ENCODE measurements at regions not wholly inside any gene's neighbourhood (a gene's known extent, or its start where the extent isn't known, plus 50 kb on each side); places are given as distances from the start of the nearest gene placed in this dataset.

DNA sequence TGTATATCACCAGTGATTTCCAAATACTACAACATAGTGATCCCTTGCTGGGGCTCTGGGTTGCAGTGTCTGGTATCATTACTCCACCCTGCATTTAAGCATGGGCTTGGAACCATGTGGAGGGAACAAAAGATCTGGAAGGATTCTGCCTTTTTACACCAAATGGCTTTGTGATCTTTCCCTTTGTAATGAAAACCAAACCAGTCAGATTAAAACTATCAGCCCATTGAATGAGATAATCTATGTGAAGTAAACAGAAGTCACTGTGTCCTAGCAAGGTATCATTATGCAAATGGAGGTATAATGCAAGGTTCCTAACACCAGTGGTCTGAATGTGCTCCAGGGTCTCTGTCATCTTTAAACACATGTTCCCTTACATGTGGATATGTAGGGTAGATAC, 474.7 kb upstream of the TNP1 start (continued):
- TF ChIP-seq, protein P1, sequence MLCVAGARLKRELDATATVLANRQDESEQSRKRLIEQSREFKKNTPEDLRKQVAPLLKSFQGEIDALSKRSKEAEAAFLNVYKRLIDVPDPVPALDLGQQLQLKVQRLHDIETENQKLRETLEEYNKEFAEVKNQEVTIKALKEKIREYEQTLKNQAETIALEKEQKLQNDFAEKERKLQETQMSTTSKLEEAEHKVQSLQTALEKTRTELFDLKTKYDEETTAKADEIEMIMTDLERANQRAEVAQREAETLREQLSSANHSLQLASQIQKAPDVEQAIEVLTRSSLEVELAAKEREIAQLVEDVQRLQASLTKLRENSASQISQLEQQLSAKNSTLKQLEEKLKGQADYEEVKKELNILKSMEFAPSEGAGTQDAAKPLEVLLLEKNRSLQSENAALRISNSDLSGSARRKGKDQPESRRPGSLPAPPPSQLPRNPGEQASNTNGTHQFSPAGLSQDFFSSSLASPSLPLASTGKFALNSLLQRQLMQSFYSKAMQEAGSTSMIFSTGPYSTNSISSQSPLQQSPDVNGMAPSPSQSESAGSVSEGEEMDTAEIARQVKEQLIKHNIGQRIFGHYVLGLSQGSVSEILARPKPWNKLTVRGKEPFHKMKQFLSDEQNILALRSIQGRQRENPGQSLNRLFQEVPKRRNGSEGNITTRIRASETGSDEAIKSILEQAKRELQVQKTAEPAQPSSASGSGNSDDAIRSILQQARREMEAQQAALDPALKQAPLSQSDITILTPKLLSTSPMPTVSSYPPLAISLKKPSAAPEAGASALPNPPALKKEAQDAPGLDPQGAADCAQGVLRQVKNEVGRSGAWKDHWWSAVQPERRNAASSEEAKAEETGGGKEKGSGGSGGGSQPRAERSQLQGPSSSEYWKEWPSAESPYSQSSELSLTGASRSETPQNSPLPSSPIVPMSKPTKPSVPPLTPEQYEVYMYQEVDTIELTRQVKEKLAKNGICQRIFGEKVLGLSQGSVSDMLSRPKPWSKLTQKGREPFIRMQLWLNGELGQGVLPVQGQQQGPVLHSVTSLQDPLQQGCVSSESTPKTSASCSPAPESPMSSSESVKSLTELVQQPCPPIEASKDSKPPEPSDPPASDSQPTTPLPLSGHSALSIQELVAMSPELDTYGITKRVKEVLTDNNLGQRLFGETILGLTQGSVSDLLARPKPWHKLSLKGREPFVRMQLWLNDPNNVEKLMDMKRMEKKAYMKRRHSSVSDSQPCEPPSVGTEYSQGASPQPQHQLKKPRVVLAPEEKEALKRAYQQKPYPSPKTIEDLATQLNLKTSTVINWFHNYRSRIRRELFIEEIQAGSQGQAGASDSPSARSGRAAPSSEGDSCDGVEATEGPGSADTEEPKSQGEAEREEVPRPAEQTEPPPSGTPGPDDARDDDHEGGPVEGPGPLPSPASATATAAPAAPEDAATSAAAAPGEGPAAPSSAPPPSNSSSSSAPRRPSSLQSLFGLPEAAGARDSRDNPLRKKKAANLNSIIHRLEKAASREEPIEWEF (IDR thresholded peaks at IDR 0.05; ENCODE audit: insufficient replicate concordance, low read depth, low read length), result no peak
- TF ChIP-seq, protein P2, sequence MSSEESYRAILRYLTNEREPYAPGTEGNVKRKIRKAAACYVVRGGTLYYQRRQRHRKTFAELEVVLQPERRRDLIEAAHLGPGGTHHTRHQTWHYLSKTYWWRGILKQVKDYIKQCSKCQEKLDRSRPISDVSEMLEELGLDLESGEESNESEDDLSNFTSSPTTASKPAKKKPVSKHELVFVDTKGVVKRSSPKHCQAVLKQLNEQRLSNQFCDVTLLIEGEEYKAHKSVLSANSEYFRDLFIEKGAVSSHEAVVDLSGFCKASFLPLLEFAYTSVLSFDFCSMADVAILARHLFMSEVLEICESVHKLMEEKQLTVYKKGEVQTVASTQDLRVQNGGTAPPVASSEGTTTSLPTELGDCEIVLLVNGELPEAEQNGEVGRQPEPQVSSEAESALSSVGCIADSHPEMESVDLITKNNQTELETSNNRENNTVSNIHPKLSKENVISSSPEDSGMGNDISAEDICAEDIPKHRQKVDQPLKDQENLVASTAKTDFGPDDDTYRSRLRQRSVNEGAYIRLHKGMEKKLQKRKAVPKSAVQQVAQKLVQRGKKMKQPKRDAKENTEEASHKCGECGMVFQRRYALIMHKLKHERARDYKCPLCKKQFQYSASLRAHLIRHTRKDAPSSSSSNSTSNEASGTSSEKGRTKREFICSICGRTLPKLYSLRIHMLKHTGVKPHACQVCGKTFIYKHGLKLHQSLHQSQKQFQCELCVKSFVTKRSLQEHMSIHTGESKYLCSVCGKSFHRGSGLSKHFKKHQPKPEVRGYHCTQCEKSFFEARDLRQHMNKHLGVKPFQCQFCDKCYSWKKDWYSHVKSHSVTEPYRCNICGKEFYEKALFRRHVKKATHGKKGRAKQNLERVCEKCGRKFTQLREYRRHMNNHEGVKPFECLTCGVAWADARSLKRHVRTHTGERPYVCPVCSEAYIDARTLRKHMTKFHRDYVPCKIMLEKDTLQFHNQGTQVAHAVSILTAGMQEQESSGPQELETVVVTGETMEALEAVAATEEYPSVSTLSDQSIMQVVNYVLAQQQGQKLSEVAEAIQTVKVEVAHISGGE (CRISPR knock-in tag; IDR thresholded peaks at IDR 0.05), result no peak
- TF ChIP-seq, protein P3, sequence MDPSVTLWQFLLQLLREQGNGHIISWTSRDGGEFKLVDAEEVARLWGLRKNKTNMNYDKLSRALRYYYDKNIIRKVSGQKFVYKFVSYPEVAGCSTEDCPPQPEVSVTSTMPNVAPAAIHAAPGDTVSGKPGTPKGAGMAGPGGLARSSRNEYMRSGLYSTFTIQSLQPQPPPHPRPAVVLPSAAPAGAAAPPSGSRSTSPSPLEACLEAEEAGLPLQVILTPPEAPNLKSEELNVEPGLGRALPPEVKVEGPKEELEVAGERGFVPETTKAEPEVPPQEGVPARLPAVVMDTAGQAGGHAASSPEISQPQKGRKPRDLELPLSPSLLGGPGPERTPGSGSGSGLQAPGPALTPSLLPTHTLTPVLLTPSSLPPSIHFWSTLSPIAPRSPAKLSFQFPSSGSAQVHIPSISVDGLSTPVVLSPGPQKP (IDR thresholded peaks at IDR 0.05; ENCODE audit: low read depth, low read length), result no peak
- TF ChIP-seq, protein P4, sequence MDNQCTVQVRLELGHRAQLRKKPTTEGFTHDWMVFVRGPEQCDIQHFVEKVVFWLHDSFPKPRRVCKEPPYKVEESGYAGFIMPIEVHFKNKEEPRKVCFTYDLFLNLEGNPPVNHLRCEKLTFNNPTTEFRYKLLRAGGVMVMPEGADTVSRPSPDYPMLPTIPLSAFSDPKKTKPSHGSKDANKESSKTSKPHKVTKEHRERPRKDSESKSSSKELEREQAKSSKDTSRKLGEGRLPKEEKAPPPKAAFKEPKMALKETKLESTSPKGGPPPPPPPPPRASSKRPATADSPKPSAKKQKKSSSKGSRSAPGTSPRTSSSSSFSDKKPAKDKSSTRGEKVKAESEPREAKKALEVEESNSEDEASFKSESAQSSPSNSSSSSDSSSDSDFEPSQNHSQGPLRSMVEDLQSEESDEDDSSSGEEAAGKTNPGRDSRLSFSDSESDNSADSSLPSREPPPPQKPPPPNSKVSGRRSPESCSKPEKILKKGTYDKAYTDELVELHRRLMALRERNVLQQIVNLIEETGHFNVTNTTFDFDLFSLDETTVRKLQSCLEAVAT (IDR thresholded peaks at IDR 0.05), result no peak
- TF ChIP-seq, protein P5, sequence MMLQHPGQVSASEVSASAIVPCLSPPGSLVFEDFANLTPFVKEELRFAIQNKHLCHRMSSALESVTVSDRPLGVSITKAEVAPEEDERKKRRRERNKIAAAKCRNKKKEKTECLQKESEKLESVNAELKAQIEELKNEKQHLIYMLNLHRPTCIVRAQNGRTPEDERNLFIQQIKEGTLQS (IDR thresholded peaks at IDR 0.05; ENCODE audit: borderline replicate concordance, extremely low read depth, low read depth, low read length), result no peak
- TF ChIP-seq, protein P6, sequence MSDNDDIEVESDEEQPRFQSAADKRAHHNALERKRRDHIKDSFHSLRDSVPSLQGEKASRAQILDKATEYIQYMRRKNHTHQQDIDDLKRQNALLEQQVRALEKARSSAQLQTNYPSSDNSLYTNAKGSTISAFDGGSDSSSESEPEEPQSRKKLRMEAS (IDR thresholded peaks at IDR 0.05; ENCODE audit: low read depth, low read length), result no peak
- no peak for TF ChIP-seq BMI1 (IDR thresholded peaks at IDR 0.05; ENCODE audit: borderline replicate concordance)
- no peak for TF ChIP-seq RBBP5 (conservative IDR thresholded peaks at IDR 0.05)
- TF ChIP-seq HDGF (IDR thresholded peaks at IDR 0.05), result no peak
- TF ChIP-seq MTA2 (IDR thresholded peaks at IDR 0.05; ENCODE audit: low read depth), result no peak

Measured in GM12878 (cell line).